ENCODE measurements at regions not wholly inside any gene's neighbourhood (a gene's known extent, or its start where the extent isn't known, plus 50 kb on each side); places are given as distances from the start of the nearest gene placed in this dataset.

- no peak for TF ChIP-seq EZH2 (IDR thresholded peaks at IDR 0.05; ENCODE audit: borderline replicate concordance, low read length)
- TF ChIP-seq CTCF (IDR thresholded peaks at IDR 0.05; ENCODE audit: low read length), result no peak
- Histone ChIP-seq H4K20me1 (ENCODE audit: insufficient read depth, low read length) (no peaks in the 10 kb centered on the region), H3K4me1 (ENCODE audit: insufficient read depth, low read length, severe bottlenecking) (no peaks in the 10 kb centered on the region), H3K4me2 (ENCODE audit: low read length) (no peak overlapping the region), H3K79me2 (ENCODE audit: insufficient read depth, low read length) (no peaks in the 10 kb centered on the region), H3K9me2 (ENCODE audit: low read depth, low read length) (no peaks in the 10 kb centered on the region; the same call in 1 of the 2 replicates), H3K9me3 (ENCODE audit: low read length) (no peaks in the 10 kb centered on the region), H2AFZ (ENCODE audit: low read length) (no peak overlapping the region), H3K4me3 (ENCODE audit: low read depth, low read length, poor library complexity, severe bottlenecking) (no peak overlapping the region), H3K27me3 (ENCODE audit: insufficient read depth, low read length) (no peaks in the 10 kb centered on the region), H3F3A (ENCODE audit: insufficient read depth, low read length) (no peaks in the 10 kb centered on the region), H3K27ac (ENCODE audit: low read depth, low read length, poor library complexity, severe bottlenecking) (no peak overlapping the region), H3K9ac (ENCODE audit: low read length) (no peak overlapping the region), H3K36me3 (ENCODE audit: insufficient read depth, low read length) (no peaks in the 10 kb centered on the region)
Measured at GRCh38 chr12:85642288-85642687, 193.9 kb downstream of the RASSF9 start.

GRCh38 chr12:85642808-85643207, 193.4 kb downstream of the RASSF9 start:
- no peaks in the 10 kb centered on the region for H4K20me1 ChIP-seq (ENCODE audit: insufficient read depth, low read length)
- no peak overlapping the region for H3K4me3 ChIP-seq (ENCODE audit: low read depth, low read length, poor library complexity, severe bottlenecking)
- no peaks in the 10 kb centered on the region for H3K9me3 ChIP-seq (ENCODE audit: low read length)
- H3K9ac ChIP-seq (ENCODE audit: low read length), result no peak overlapping the region
- no peaks in the 10 kb centered on the region; the same call in 1 of the 2 replicates for H3K9me2 ChIP-seq (ENCODE audit: low read depth, low read length)
- TF ChIP-seq CTCF (IDR thresholded peaks at IDR 0.05; ENCODE audit: low read length) (no peak), EZH2 (IDR thresholded peaks at IDR 0.05; ENCODE audit: borderline replicate concordance, low read length) (no peak)
- no peak overlapping the region for H3K27ac ChIP-seq (ENCODE audit: low read depth, low read length, poor library complexity, severe bottlenecking)
- no peaks in the 10 kb centered on the region for H3K79me2 ChIP-seq (ENCODE audit: insufficient read depth, low read length)
- H3K27me3 ChIP-seq (ENCODE audit: insufficient read depth, low read length), result no peaks in the 10 kb centered on the region
- no peak overlapping the region for H3K4me2 ChIP-seq (ENCODE audit: low read length)
- no peaks in the 10 kb centered on the region for H3F3A ChIP-seq (ENCODE audit: insufficient read depth, low read length)
- H2AFZ ChIP-seq (ENCODE audit: low read length), result no peak overlapping the region
- H3K4me1 ChIP-seq (ENCODE audit: insufficient read depth, low read length, severe bottlenecking), result no peaks in the 10 kb centered on the region
- H3K36me3 ChIP-seq (ENCODE audit: insufficient read depth, low read length), result no peaks in the 10 kb centered on the region

GRCh38 chr12:85644508-85644907, 191.7 kb downstream of the RASSF9 start:
- H2AFZ ChIP-seq (ENCODE audit: low read length), result no peak overlapping the region
- H3K4me3 ChIP-seq (ENCODE audit: low read depth, low read length, poor library complexity, severe bottlenecking), result no peak overlapping the region
- H3K79me2 ChIP-seq (ENCODE audit: insufficient read depth, low read length), result no peaks in the 10 kb centered on the region
- no peaks in the 10 kb centered on the region for H3F3A ChIP-seq (ENCODE audit: insufficient read depth, low read length)
- H3K4me1 ChIP-seq (ENCODE audit: insufficient read depth, low read length, severe bottlenecking), result no peaks in the 10 kb centered on the region
- H4K20me1 ChIP-seq (ENCODE audit: insufficient read depth, low read length), result no peaks in the 10 kb centered on the region
- no peaks in the 10 kb centered on the region for H3K9me2 ChIP-seq (ENCODE audit: low read depth, low read length)
- H3K9me3 ChIP-seq (ENCODE audit: low read length), result no peaks in the 10 kb centered on the region
- H3K4me2 ChIP-seq (ENCODE audit: low read length), result no peak overlapping the region
- no peak overlapping the region for H3K27ac ChIP-seq (ENCODE audit: low read depth, low read length, poor library complexity, severe bottlenecking)
- no peaks in the 10 kb centered on the region for H3K27me3 ChIP-seq (ENCODE audit: insufficient read depth, low read length)
- H3K36me3 ChIP-seq (ENCODE audit: insufficient read depth, low read length), result no peaks in the 10 kb centered on the region
- TF ChIP-seq CTCF (IDR thresholded peaks at IDR 0.05; ENCODE audit: low read length) (no peak), EZH2 (IDR thresholded peaks at IDR 0.05; ENCODE audit: borderline replicate concordance, low read length) (no peak)
- H3K9ac ChIP-seq (ENCODE audit: low read length), result no peak overlapping the region
